ENCODE measurements at regions not wholly inside any gene's neighbourhood (a gene's known extent, or its start where the extent isn't known, plus 50 kb on each side); places are given as distances from the start of the nearest gene placed in this dataset.
A peak's percentile ranks its signal among the peaks of the same experiment; 100 is the strongest.

- Histone ChIP-seq H3K4me1 (peaks cover 0 to 31% (median 9%) of the 10 kb centered on the region in 4 donors), H3K4me3 (peak overlapping the region in 1 of 2 donors; percentile 34), H3K36me3 (no peaks in the 10 kb centered on the region), H3K27ac (peak overlapping the region; percentile 68 to 75), H3K9me3 (no peaks in the 10 kb centered on the region), H3K27me3 (peaks cover 0 to 2% of the 10 kb centered on the region in 2 donors)
- DNase-seq = peak in 1 of 2 donors; percentile 17
- TF ChIP-seq, protein P1, sequence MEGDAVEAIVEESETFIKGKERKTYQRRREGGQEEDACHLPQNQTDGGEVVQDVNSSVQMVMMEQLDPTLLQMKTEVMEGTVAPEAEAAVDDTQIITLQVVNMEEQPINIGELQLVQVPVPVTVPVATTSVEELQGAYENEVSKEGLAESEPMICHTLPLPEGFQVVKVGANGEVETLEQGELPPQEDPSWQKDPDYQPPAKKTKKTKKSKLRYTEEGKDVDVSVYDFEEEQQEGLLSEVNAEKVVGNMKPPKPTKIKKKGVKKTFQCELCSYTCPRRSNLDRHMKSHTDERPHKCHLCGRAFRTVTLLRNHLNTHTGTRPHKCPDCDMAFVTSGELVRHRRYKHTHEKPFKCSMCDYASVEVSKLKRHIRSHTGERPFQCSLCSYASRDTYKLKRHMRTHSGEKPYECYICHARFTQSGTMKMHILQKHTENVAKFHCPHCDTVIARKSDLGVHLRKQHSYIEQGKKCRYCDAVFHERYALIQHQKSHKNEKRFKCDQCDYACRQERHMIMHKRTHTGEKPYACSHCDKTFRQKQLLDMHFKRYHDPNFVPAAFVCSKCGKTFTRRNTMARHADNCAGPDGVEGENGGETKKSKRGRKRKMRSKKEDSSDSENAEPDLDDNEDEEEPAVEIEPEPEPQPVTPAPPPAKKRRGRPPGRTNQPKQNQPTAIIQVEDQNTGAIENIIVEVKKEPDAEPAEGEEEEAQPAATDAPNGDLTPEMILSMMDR (IDR thresholded peaks at IDR 0.05) = no peak
- intact Hi-C loops (cut with DNase I; ENCODE audit: low total_unique reads) = loop anchor here (2.0 to 10.0 kb wide), 3 partner anchors 191 to 377 kb away; partner anchors contain the start of gene USP12
Observed at GRCh38 chr13:26983543-26984320, 187.9 kb downstream of the USP12 start.

DNA sequence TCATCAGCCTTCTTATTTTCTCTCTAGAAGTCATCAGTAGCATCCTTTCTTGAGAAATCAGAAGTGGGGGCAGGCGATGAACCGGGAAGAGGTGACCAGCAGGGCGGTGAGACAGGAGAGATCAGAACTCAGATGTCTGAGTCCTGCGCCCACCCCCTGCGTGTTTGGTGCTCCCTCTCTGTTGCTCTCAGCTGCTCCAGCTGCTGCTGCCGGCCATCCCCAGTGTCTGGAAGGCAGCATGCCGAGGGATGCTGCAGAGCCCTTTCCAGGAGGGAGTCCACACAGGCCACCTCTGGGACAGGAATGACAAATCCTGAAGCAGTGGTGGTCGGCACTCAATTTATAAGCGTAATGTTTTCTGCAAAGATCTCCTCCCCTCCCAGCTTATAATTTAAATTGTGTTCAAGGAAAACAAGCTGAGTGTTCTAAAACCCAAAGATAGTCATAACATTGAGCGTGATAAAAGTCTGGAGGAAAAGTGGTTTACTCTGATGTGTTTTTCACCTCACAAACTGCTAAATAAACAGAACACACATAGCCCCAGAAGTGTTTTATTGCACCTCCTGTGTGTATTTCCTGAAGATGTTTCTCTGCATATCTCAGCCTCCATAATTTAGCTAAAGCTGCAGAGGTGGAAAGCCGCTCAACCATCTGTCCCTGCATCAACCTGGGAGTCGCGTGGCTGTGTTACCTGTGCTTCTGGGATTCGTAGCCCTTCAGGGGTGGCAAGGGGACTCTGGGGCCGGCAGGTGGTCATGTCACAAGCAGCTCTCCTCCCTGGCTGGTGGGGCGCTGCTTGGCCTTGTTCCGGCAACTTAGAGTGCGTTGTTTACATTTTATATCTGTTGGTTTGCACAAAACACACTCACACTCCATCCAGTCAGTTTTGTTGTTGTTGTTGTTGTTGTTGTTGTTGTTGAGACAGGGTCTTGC lies 191.2 kb downstream of the USP12 start:
- no peak overlapping the region for H3K27ac ChIP-seq
- peaks cover 0 to 27% (median 9%) of the 10 kb centered on the region in 4 donors for H3K4me1 ChIP-seq
- DNase-seq = no peak
- no peaks in the 10 kb centered on the region for H3K36me3 ChIP-seq
- H3K9me3 ChIP-seq = no peaks in the 10 kb centered on the region
- intact Hi-C loops (cut with DNase I; ENCODE audit: low total_unique reads) = loop anchor here (10.0 kb wide), 1 partner anchor 194 kb away; the partner anchor contains the start of gene USP12
- peaks cover 0 to 5% of the 10 kb centered on the region in 2 donors for H3K27me3 ChIP-seq
- TF ChIP-seq, protein P1 (IDR thresholded peaks at IDR 0.05) = no peak
- H3K4me3 ChIP-seq = no peak overlapping the region

DNA sequence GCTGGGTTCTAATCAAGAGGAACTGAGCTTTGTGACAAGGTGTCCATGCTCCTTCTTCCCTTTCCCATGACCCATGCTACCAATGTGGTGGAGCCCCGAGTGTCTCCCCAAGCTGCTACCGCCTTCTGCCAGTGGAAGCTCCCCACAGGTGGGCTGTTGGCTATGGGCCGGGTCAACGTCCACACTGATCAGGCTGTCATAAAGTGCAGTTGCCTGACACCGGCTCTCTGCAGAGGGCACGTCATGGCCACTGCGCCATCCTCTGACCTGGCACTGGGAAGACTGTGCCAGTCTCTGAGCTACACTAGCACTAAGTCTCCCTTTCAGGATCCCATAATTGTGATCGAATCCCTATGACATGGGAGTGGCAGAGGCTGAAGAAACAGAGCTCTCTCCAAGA lies 192.3 kb downstream of the USP12 start:
- Histone ChIP-seq H3K4me1 (peaks cover 0 to 18% (median 7%) of the 10 kb centered on the region in 4 donors), H3K27me3 (peaks cover 0 to 6% of the 10 kb centered on the region in 2 donors), H3K36me3 (no peaks in the 10 kb centered on the region)

GRCh38 chr13:26978081-26978860 lies 193.3 kb downstream of the USP12 start:
- no peak for DNase-seq
- TF ChIP-seq, protein P1 (IDR thresholded peaks at IDR 0.05) = no peak
- Histone ChIP-seq H3K9me3 (no peaks in the 10 kb centered on the region), H3K4me1 (peaks cover 0 to 7% (median 3%) of the 10 kb centered on the region in 4 donors), H3K27me3 (peaks cover 0 to 15% of the 10 kb centered on the region in 2 donors), H3K4me3 (no peak overlapping the region), H3K36me3 (no peaks in the 10 kb centered on the region), H3K27ac (no peak overlapping the region)
- intact Hi-C loops (cut with DNase I; ENCODE audit: low total_unique reads) = loop anchor here (10.0 kb wide), 1 partner anchor 847 kb away; no protein-coding TSS in a partner anchor

More for the DNA sequence above, 192.3 kb downstream of the USP12 start:
- intact Hi-C loops (cut with DNase I; ENCODE audit: low total_unique reads) = loop anchor here (10.0 kb wide), 1 partner anchor 845 kb away; no protein-coding TSS in a partner anchor
- Histone ChIP-seq H3K4me3 (no peak overlapping the region), H3K27ac (no peak overlapping the region), H3K9me3 (no peaks in the 10 kb centered on the region)
- TF ChIP-seq, protein P1 (IDR thresholded peaks at IDR 0.05) = no peak
- no peak for DNase-seq

DNA sequence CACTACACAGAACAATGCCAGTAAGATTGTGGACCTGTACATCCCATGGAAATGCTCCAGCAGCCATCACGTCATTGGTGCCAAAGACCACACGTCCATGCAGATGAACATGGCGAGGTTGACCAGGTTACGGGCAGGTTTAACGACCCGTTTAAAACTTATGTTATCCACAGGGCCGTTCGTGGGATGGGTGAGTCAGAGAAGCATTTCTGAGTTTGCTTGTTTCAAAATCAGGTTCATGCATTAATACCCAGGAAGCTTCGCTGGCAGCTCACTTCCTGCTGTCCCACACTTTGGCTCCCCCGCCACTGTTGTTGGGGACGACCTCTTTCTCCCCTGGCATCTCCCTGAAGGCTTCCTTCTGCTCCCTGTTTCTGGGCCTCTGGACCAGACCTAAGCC lies 194.1 kb downstream of the USP12 start:
- Histone ChIP-seq H3K27ac (no peak overlapping the region), H3K4me3 (no peak overlapping the region), H3K36me3 (no peaks in the 10 kb centered on the region), H3K27me3 (peaks cover 0 to 18% of the 10 kb centered on the region in 2 donors), H3K4me1 (peaks cover 0 to 3% (median under 1%) of the 10 kb centered on the region in 4 donors), H3K9me3 (no peaks in the 10 kb centered on the region)
- intact Hi-C loops (cut with DNase I; ENCODE audit: low total_unique reads) = loop anchor here (10.0 kb wide), 1 partner anchor 847 kb away; no protein-coding TSS in a partner anchor
- TF ChIP-seq, protein P1 (IDR thresholded peaks at IDR 0.05) = no peak
- DNase-seq = no peak
